ENCODE measurements at regions not wholly inside any gene's neighbourhood (a gene's known extent, or its start where the extent isn't known, plus 50 kb on each side); places are given as distances from the start of the nearest gene placed in this dataset.
A peak's percentile ranks its signal among the peaks of the same experiment; 100 is the strongest.

- H3K4me3 ChIP-seq (ENCODE audit: low read depth, low read length): no peak overlapping the region
- no peak for DNase-seq (ENCODE audit: low read depth)
- TF ChIP-seq CTCF (IDR thresholded peaks at IDR 0.05; ENCODE audit: insufficient read depth, low read length): no peak
Observed at GRCh38 chr1:106688446-106688845, 368.0 kb upstream of the PRMT6 start.

GRCh38 chr1:106698660-106699059 is 357.8 kb upstream of the PRMT6 start:
- no peak overlapping the region for H3K4me3 ChIP-seq (ENCODE audit: low read depth, low read length)
- TF ChIP-seq CTCF (IDR thresholded peaks at IDR 0.05; ENCODE audit: insufficient read depth, low read length): no peak
- no peak for DNase-seq (ENCODE audit: low read depth)

GRCh38 chr1:106699433-106699832 is 357.0 kb upstream of the PRMT6 start:
- peak; percentile 16 for DNase-seq (ENCODE audit: low read depth)
- H3K4me3 ChIP-seq (ENCODE audit: low read depth, low read length): no peak overlapping the region
- TF ChIP-seq CTCF (IDR thresholded peaks at IDR 0.05; ENCODE audit: insufficient read depth, low read length): no peak

- DNase-seq (ENCODE audit: low read depth): peak; percentile 55
- no peak overlapping the region for H3K4me3 ChIP-seq (ENCODE audit: low read depth, low read length)
- no peak for TF ChIP-seq CTCF (IDR thresholded peaks at IDR 0.05; ENCODE audit: insufficient read depth, low read length)
Observed at GRCh38 chr1:106700211-106700610, 356.3 kb upstream of the PRMT6 start.

- no peak for DNase-seq (ENCODE audit: low read depth)
- no peak overlapping the region for H3K4me3 ChIP-seq (ENCODE audit: low read depth, low read length)
- TF ChIP-seq CTCF (IDR thresholded peaks at IDR 0.05; ENCODE audit: insufficient read depth, low read length): no peak
Observed at GRCh38 chr1:106705971-106706370, 350.5 kb upstream of the PRMT6 start.

- H3K4me3 ChIP-seq (ENCODE audit: low read depth, low read length): no peak overlapping the region
- TF ChIP-seq CTCF (IDR thresholded peaks at IDR 0.05; ENCODE audit: insufficient read depth, low read length): no peak
- DNase-seq (ENCODE audit: low read depth): no peak
Observed at GRCh38 chr1:106717591-106717990, 338.9 kb upstream of the PRMT6 start.

- DNase-seq (ENCODE audit: low read depth): peak; percentile 18
- TF ChIP-seq CTCF (IDR thresholded peaks at IDR 0.05; ENCODE audit: insufficient read depth, low read length): no peak
- H3K4me3 ChIP-seq (ENCODE audit: low read depth, low read length): no peak overlapping the region
Observed at GRCh38 chr1:106721790-106722189, 334.7 kb upstream of the PRMT6 start.

Measured in fibroblast of the aortic adventitia (primary cell).